ENCODE measurements at regions not wholly inside any gene's neighbourhood (a gene's known extent, or its start where the extent isn't known, plus 50 kb on each side); places are given as distances from the start of the nearest gene placed in this dataset.

DNA sequence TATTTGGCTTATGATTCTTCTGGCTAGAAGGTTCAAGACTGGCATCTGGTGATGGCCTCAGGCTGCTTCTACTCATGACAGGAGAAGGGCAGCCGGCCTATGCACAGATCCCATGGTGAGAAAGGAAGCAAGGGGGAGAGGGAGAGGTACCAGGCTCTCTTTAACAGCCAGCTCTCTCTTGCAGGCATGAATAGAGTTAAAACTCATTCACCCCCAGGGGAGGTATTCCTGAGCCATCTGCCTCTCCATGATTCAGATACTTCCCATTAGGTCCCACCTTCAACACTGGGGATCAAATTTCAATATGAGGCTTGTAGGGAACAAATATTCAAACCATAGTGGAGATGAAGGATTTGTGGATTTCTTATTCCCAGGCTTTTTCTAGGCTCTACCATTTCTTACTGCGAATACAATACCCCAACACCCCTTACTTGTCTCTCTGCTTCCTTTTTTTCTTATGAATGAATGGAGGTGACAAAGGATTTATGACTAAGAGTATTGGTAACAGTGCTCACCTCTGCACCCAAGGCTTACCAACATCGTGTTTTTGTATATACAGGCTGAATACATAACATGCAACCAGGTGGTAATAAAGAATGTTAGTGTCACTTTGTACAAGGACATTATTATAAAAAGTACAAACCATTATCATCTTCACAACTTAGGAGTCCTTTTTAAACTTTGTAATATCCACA lies 454.6 kb upstream of the TRIB2 start:
- Histone ChIP-seq H3K27ac (ENCODE audit: low read length) (no peak overlapping the region), H3K36me3 (ENCODE audit: control insufficient read depth, insufficient read depth, low read length) (no peaks in the 10 kb centered on the region), H3K4me3 (ENCODE audit: low read depth in 2 of 2, low read length in 2 of 2) (no peak overlapping the region), H3K4me1 (ENCODE audit: control insufficient read depth, insufficient read depth, low read length) (no peaks in the 10 kb centered on the region), H3K27me3 (ENCODE audit: control insufficient read depth, insufficient read depth, low read length) (no peaks in the 10 kb centered on the region), H3K9me3 (ENCODE audit: control insufficient read depth, insufficient read depth, low read depth, low read length) (no peaks in the 10 kb centered on the region)
- DNase-seq (ENCODE audit: low read depth, low spot score) (no peak), ATAC-seq (no peak)
- in situ Hi-C loops (cut with HindIII; ENCODE audit: low pct_unique_long_range_greater_than_20kb, low sequenced_read_pairs) (no loop called here), intact Hi-C loops (cut with micrococcal nuclease; ENCODE audit: unreplicated experiment) (no loop called here)
- no peak for TF ChIP-seq SIN3A (IDR thresholded peaks at IDR 0.05; ENCODE audit: borderline replicate concordance, insufficient read depth, low read depth, low read length)
- TF ChIP-seq, protein P1, sequence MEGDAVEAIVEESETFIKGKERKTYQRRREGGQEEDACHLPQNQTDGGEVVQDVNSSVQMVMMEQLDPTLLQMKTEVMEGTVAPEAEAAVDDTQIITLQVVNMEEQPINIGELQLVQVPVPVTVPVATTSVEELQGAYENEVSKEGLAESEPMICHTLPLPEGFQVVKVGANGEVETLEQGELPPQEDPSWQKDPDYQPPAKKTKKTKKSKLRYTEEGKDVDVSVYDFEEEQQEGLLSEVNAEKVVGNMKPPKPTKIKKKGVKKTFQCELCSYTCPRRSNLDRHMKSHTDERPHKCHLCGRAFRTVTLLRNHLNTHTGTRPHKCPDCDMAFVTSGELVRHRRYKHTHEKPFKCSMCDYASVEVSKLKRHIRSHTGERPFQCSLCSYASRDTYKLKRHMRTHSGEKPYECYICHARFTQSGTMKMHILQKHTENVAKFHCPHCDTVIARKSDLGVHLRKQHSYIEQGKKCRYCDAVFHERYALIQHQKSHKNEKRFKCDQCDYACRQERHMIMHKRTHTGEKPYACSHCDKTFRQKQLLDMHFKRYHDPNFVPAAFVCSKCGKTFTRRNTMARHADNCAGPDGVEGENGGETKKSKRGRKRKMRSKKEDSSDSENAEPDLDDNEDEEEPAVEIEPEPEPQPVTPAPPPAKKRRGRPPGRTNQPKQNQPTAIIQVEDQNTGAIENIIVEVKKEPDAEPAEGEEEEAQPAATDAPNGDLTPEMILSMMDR (IDR thresholded peaks at IDR 0.05), result no peak
- TF ChIP-seq, protein P2, sequence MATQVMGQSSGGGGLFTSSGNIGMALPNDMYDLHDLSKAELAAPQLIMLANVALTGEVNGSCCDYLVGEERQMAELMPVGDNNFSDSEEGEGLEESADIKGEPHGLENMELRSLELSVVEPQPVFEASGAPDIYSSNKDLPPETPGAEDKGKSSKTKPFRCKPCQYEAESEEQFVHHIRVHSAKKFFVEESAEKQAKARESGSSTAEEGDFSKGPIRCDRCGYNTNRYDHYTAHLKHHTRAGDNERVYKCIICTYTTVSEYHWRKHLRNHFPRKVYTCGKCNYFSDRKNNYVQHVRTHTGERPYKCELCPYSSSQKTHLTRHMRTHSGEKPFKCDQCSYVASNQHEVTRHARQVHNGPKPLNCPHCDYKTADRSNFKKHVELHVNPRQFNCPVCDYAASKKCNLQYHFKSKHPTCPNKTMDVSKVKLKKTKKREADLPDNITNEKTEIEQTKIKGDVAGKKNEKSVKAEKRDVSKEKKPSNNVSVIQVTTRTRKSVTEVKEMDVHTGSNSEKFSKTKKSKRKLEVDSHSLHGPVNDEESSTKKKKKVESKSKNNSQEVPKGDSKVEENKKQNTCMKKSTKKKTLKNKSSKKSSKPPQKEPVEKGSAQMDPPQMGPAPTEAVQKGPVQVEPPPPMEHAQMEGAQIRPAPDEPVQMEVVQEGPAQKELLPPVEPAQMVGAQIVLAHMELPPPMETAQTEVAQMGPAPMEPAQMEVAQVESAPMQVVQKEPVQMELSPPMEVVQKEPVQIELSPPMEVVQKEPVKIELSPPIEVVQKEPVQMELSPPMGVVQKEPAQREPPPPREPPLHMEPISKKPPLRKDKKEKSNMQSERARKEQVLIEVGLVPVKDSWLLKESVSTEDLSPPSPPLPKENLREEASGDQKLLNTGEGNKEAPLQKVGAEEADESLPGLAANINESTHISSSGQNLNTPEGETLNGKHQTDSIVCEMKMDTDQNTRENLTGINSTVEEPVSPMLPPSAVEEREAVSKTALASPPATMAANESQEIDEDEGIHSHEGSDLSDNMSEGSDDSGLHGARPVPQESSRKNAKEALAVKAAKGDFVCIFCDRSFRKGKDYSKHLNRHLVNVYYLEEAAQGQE (IDR thresholded peaks at IDR 0.05; ENCODE audit: insufficient read depth in 1 of 2, low read depth in 2 of 2, low read length in 1 of 2), result no peak
- no peak for TF ChIP-seq POLR2AphosphoS5 (IDR thresholded peaks at IDR 0.05; ENCODE audit: low read depth, low read length)
- no peak for TF ChIP-seq TCF7L2 (IDR thresholded peaks at IDR 0.05; ENCODE audit: low read depth, low read length)
- CTCF ChIA-PET, result no interaction called here
- BruUV-seq (replicated peaks), result no TSS peak
- POLR2A ChIA-PET, result interaction anchor here (0.6 kb wide), 1 partner anchor 321 kb away, joined by 3 read pairs; no protein-coding TSS in a partner anchor

GRCh38 chr2:12262681-12263436 lies 453.9 kb upstream of the TRIB2 start:
- ChIA-PET CTCF (no interaction called here), POLR2A (no interaction called here)
- Histone ChIP-seq H3K36me3 (ENCODE audit: control insufficient read depth, insufficient read depth, low read length) (no peaks in the 10 kb centered on the region), H3K27ac (ENCODE audit: low read length) (no peak overlapping the region; the same call in 1 of the 2 replicates), H3K4me1 (ENCODE audit: control insufficient read depth, insufficient read depth, low read length) (no peaks in the 10 kb centered on the region), H3K27me3 (ENCODE audit: control insufficient read depth, insufficient read depth, low read length) (no peaks in the 10 kb centered on the region), H3K4me3 (ENCODE audit: low read depth in 2 of 2, low read length in 2 of 2) (no peak overlapping the region), H3K9me3 (ENCODE audit: control insufficient read depth, insufficient read depth, low read depth, low read length) (no peaks in the 10 kb centered on the region)
- DNase-seq (ENCODE audit: low read depth, low spot score), result no peak
- intact Hi-C loops (cut with micrococcal nuclease; ENCODE audit: unreplicated experiment), result no loop called here
- in situ Hi-C loops (cut with HindIII; ENCODE audit: low pct_unique_long_range_greater_than_20kb, low sequenced_read_pairs), result no loop called here
- TF ChIP-seq, protein P2 (IDR thresholded peaks at IDR 0.05; ENCODE audit: insufficient read depth in 1 of 2, low read depth in 2 of 2, low read length in 1 of 2), result no peak
- no peak for TF ChIP-seq SIN3A (IDR thresholded peaks at IDR 0.05; ENCODE audit: borderline replicate concordance, insufficient read depth, low read depth, low read length)
- TF ChIP-seq, protein P1 (IDR thresholded peaks at IDR 0.05), result no peak
- no peak for TF ChIP-seq TCF7L2 (IDR thresholded peaks at IDR 0.05; ENCODE audit: low read depth, low read length)
- TF ChIP-seq POLR2AphosphoS5 (IDR thresholded peaks at IDR 0.05; ENCODE audit: low read depth, low read length), result no peak
- no TSS peak for BruUV-seq (replicated peaks)
- no peak for ATAC-seq

Measured in Panc1 (cell line).